ENCODE measurements at regions not wholly inside any gene's neighbourhood (a gene's known extent, or its start where the extent isn't known, plus 50 kb on each side); places are given as distances from the start of the nearest gene placed in this dataset.

DNA sequence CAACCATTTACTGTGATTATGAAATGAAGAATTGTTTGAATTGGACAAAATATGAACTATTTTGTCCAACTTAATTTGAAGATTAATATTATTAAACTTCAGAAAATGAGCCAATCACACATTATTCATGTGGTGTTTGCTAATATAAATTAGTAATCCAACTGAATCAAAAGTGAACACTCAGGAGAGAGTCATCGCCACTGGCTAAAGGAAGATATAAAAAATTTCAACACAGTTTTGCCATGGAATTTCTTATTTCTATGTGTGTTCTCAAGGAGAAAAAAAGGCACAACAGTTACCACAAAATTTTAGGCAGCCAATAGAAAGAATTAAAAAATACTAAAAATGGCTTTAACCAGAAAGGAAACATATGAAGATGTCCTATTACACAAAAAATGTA is 2683.8 kb downstream of the PCDH9 start:
- Histone ChIP-seq H3K4ac (ENCODE audit: low read depth, low read length) (no peak overlapping the region), H3K23ac (ENCODE audit: insufficient read length, low read depth, low read length) (no peak overlapping the region), H3K18ac (ENCODE audit: insufficient read length, low read depth, low read length) (no peak overlapping the region), H2BK20ac (ENCODE audit: low read depth, low read length, poor library complexity, severe bottlenecking) (no peak overlapping the region), H3K56ac (ENCODE audit: insufficient read length, low read depth, low read length) (no peak overlapping the region), H4K5ac (ENCODE audit: insufficient read length, low read depth, low read length) (no peak overlapping the region), H4K91ac (ENCODE audit: insufficient read length, low read depth, low read length) (no peak overlapping the region), H2BK15ac (ENCODE audit: low read depth, low read length) (no peak overlapping the region), H3K79me1 (ENCODE audit: insufficient read depth, low read depth, low read length, poor library complexity, severe bottlenecking) (no peaks in the 10 kb centered on the region), H2BK5ac (ENCODE audit: insufficient read length, low read length) (no peak overlapping the region), H3K4me2 (ENCODE audit: insufficient read depth, insufficient read length, low read length) (no peak overlapping the region), H2BK12ac (ENCODE audit: insufficient read length, low read depth, low read length) (no peak overlapping the region), H3K79me2 (ENCODE audit: insufficient read depth, low read length) (no peaks in the 10 kb centered on the region), H3K27ac (ENCODE audit: insufficient read length, low read depth, low read length) (no peak overlapping the region), H3K9ac (ENCODE audit: extremely low read depth, insufficient read length, low read length) (no peak overlapping the region), H3K23me2 (ENCODE audit: insufficient read length, low read depth, low read length, poor library complexity, severe bottlenecking) (no peaks in the 10 kb centered on the region), H3K14ac (ENCODE audit: insufficient read depth, low read length) (no peak overlapping the region), H2AFZ (ENCODE audit: low read length) (no peak overlapping the region), H2AK5ac (ENCODE audit: insufficient read length, low read length) (no peak overlapping the region), H4K8ac (replicated peaks; ENCODE audit: insufficient read length, low read depth, low read length) (no peak overlapping the region), H3K27me3 (ENCODE audit: insufficient read depth, low read length) (no peaks in the 10 kb centered on the region), H3K9me3 (ENCODE audit: control insufficient read depth, low read depth, low read length) (peaks cover 6% of the 10 kb centered on the region), H2BK120ac (ENCODE audit: low read depth, low read length, poor library complexity, severe bottlenecking) (no peak overlapping the region), H3T11ph (ENCODE audit: low read length) (no peak overlapping the region), H4K20me1 (ENCODE audit: control insufficient read depth, insufficient read depth, insufficient read length) (no peaks in the 10 kb centered on the region), H3K4me1 (ENCODE audit: insufficient read depth, low read length) (no peaks in the 10 kb centered on the region)
- Mint-ChIP-seq H3K9me3 (peaks cover 10 to 13% of the 10 kb centered on the region in 2 experiments; a peak in 3 of 5 replicates), H3K27ac (no peak overlapping the region), H3K4me3 (no peak overlapping the region), H3K27me3 (ENCODE audit: low read depth) (no peaks in the 10 kb centered on the region), H3K36me3 (ENCODE audit: insufficient read depth in 1 of 3, low read depth in 3 of 3) (peaks cover 5 to 10% (median 9%) of the 10 kb centered on the region in 3 experiments; a peak in 5 of 7 replicates), H3K4me1 (no peaks in the 10 kb centered on the region)
- no peak for DNase-seq
- WGBS (ENCODE audit: extremely low coverage, insufficient read length, low lambda C conversion rate) = no CpG with 5 or more reads among the region's 1 CpG
- TF ChIP-seq, protein P1, sequence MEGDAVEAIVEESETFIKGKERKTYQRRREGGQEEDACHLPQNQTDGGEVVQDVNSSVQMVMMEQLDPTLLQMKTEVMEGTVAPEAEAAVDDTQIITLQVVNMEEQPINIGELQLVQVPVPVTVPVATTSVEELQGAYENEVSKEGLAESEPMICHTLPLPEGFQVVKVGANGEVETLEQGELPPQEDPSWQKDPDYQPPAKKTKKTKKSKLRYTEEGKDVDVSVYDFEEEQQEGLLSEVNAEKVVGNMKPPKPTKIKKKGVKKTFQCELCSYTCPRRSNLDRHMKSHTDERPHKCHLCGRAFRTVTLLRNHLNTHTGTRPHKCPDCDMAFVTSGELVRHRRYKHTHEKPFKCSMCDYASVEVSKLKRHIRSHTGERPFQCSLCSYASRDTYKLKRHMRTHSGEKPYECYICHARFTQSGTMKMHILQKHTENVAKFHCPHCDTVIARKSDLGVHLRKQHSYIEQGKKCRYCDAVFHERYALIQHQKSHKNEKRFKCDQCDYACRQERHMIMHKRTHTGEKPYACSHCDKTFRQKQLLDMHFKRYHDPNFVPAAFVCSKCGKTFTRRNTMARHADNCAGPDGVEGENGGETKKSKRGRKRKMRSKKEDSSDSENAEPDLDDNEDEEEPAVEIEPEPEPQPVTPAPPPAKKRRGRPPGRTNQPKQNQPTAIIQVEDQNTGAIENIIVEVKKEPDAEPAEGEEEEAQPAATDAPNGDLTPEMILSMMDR (conservative IDR thresholded peaks at IDR 0.05) = no peak
